ENCODE measurements at regions not wholly inside any gene's neighbourhood (a gene's known extent, or its start where the extent isn't known, plus 50 kb on each side); places are given as distances from the start of the nearest gene placed in this dataset.

DNA sequence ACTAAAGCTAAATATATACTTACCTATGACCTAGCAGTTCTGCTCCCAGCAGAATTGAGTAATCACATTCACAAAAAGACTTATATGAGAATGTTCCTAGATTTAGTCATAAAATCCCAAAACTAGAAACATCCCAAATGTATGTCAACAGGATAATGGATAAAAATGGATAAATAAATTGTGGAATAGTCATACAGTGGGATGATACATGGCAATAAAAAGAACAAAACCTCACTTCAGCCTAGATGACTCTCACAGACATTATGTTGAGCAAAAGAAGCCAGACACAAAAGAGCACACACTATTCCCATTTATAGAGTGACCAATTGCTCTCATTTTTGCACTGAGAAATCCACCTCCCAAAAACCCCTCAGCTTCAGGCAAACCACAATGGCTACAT lies 352.4 kb upstream of the HTR2A start:
- no peak overlapping the region for H4K91ac ChIP-seq (ENCODE audit: low read depth, low read length, poor library complexity)
- no peaks in the 10 kb centered on the region for H3K27me3 ChIP-seq (ENCODE audit: control insufficient read depth in 3 of 3, insufficient read depth in 3 of 3, low read depth in 1 of 3, low read length in 3 of 3)
- no peak overlapping the region for H2AFZ ChIP-seq (ENCODE audit: low read length)
- H3K18ac ChIP-seq (ENCODE audit: low read length), result no peak overlapping the region
- H2BK15ac ChIP-seq (ENCODE audit: low read length), result no peak overlapping the region
- no peak overlapping the region for H3K27ac ChIP-seq (replicated peaks; ENCODE audit: low read length)
- H3K9ac ChIP-seq (ENCODE audit: low read depth, low read length, poor library complexity), result no peak overlapping the region
- H2BK12ac ChIP-seq (ENCODE audit: low read length), result no peak overlapping the region
- no peak for DNase-seq (ENCODE audit: low spot score)
- H3K79me1 ChIP-seq (ENCODE audit: low read depth, low read length), result no peaks in the 10 kb centered on the region
- H3K4me1 ChIP-seq (ENCODE audit: control insufficient read depth in 2 of 2, insufficient read depth in 1 of 2, low read depth in 1 of 2, low read length in 2 of 2), result no peaks in the 10 kb centered on the region
- H2BK5ac ChIP-seq (ENCODE audit: low read length), result no peak overlapping the region
- no peak overlapping the region for H3K14ac ChIP-seq (ENCODE audit: low read length)
- no peak overlapping the region for H3K4me3 ChIP-seq (ENCODE audit: low read length in 2 of 2)
- no peak overlapping the region for H2AK5ac ChIP-seq (ENCODE audit: low read depth, low read length)
- H3K4me2 ChIP-seq (ENCODE audit: insufficient read depth, low read length, poor library complexity, severe bottlenecking), result no peak overlapping the region
- no peak overlapping the region for H4K8ac ChIP-seq (ENCODE audit: low read depth, low read length)
- no peak overlapping the region for H3K23ac ChIP-seq (ENCODE audit: low read depth, low read length, poor library complexity)
- no peak overlapping the region for H3K4ac ChIP-seq (ENCODE audit: low read length)
- H3K36me3 ChIP-seq (replicated peaks in 1 of 2; ENCODE audit: control insufficient read depth in 2 of 2, insufficient read depth in 2 of 2, low read length in 2 of 2), result no peaks in the 10 kb centered on the region
- H2BK120ac ChIP-seq (ENCODE audit: low read depth, low read length), result no peak overlapping the region
- no peaks in the 10 kb centered on the region for H3K9me3 ChIP-seq (replicated peaks in 1 of 2; ENCODE audit: control insufficient read depth in 2 of 2, insufficient read depth in 1 of 2, low read depth in 1 of 2, low read length in 2 of 2)

DNA sequence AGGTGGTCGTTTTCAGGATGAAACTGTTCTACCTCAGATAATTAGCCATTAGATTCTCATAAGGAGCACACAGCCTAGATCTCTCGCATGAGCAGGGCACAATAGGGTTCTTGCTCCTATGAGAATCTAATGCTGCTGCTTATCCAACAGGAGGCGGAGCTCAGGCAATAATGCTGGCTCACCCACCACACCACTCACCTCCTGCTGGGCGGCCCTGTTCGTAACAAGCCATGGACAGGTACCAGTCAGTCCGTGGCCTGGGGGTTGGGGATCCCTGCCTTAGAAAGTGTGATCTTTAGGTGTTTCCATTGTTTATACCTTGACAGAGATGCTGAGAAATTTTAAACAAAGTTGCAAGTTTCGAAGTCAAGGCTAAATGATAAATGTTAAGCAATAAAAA lies 344.6 kb upstream of the HTR2A start:
- Histone ChIP-seq H4K8ac (ENCODE audit: low read depth, low read length) (no peak overlapping the region), H3K9me3 (replicated peaks in 1 of 2; ENCODE audit: control insufficient read depth in 2 of 2, insufficient read depth in 1 of 2, low read depth in 1 of 2, low read length in 2 of 2) (no peaks in the 10 kb centered on the region), H3K36me3 (replicated peaks in 1 of 2; ENCODE audit: control insufficient read depth in 2 of 2, insufficient read depth in 2 of 2, low read length in 2 of 2) (no peaks in the 10 kb centered on the region), H3K79me1 (ENCODE audit: low read depth, low read length) (no peaks in the 10 kb centered on the region), H2BK120ac (ENCODE audit: low read depth, low read length) (no peak overlapping the region), H3K23ac (ENCODE audit: low read depth, low read length, poor library complexity) (no peak overlapping the region), H3K4ac (ENCODE audit: low read length) (no peak overlapping the region), H2BK15ac (ENCODE audit: low read length) (no peak overlapping the region), H2BK12ac (ENCODE audit: low read length) (no peak overlapping the region), H2BK5ac (ENCODE audit: low read length) (no peak overlapping the region), H3K18ac (ENCODE audit: low read length) (no peak overlapping the region), H3K14ac (ENCODE audit: low read length) (no peak overlapping the region), H3K27me3 (ENCODE audit: control insufficient read depth in 3 of 3, insufficient read depth in 3 of 3, low read depth in 1 of 3, low read length in 3 of 3) (no peaks in the 10 kb centered on the region), H3K4me1 (ENCODE audit: control insufficient read depth in 2 of 2, insufficient read depth in 1 of 2, low read depth in 1 of 2, low read length in 2 of 2) (no peaks in the 10 kb centered on the region), H4K91ac (ENCODE audit: low read depth, low read length, poor library complexity) (no peak overlapping the region), H3K4me2 (ENCODE audit: insufficient read depth, low read length, poor library complexity, severe bottlenecking) (no peak overlapping the region), H2AFZ (ENCODE audit: low read length) (no peak overlapping the region), H3K4me3 (ENCODE audit: low read length in 2 of 2) (no peak overlapping the region), H2AK5ac (ENCODE audit: low read depth, low read length) (no peak overlapping the region), H3K27ac (replicated peaks; ENCODE audit: low read length) (no peak overlapping the region), H3K9ac (ENCODE audit: low read depth, low read length, poor library complexity) (no peak overlapping the region)
- no CpG with 5 or more reads among the region's 7 CpGs for WGBS, 2 donors (ENCODE audit: extremely low coverage in 2 of 2, insufficient read length in 2 of 2, insufficient replicate concordance in 1 of 2)
- DNase-seq (ENCODE audit: low spot score), result no peak

DNA sequence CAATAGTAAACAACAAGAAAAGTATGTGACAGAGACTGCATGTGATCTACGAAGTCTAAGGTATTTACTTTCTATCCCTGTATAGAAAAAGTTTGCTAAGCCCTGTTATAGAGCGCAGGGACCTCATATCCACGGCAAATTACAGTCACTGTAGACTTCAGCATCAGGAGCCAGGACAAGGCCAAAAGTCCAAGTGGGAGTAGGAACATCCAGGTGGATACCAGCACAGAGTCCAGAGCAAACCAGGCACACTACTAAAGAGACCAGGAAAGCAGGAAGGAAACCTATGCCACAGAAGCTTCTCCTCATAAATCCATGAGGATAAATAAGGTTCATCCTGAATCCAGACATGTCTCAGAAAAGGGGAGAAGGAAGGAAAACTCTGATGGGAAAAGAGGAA lies 342.2 kb upstream of the HTR2A start:
- no CpG with 5 or more reads among the region's 3 CpGs for WGBS, 2 donors (ENCODE audit: extremely low coverage in 2 of 2, insufficient read length in 2 of 2, insufficient replicate concordance in 1 of 2)
- Histone ChIP-seq H2BK5ac (ENCODE audit: low read length) (no peak overlapping the region), H4K8ac (ENCODE audit: low read depth, low read length) (no peak overlapping the region), H4K91ac (ENCODE audit: low read depth, low read length, poor library complexity) (no peak overlapping the region), H3K4me3 (ENCODE audit: low read length in 2 of 2) (no peak overlapping the region), H2BK15ac (ENCODE audit: low read length) (no peak overlapping the region), H2BK120ac (ENCODE audit: low read depth, low read length) (no peak overlapping the region), H3K14ac (ENCODE audit: low read length) (no peak overlapping the region), H3K36me3 (replicated peaks in 1 of 2; ENCODE audit: control insufficient read depth in 2 of 2, insufficient read depth in 2 of 2, low read length in 2 of 2) (no peaks in the 10 kb centered on the region), H2AK5ac (ENCODE audit: low read depth, low read length) (no peak overlapping the region), H3K23ac (ENCODE audit: low read depth, low read length, poor library complexity) (no peak overlapping the region), H3K27ac (replicated peaks; ENCODE audit: low read length) (no peak overlapping the region), H2AFZ (ENCODE audit: low read length) (no peak overlapping the region), H3K27me3 (ENCODE audit: control insufficient read depth in 3 of 3, insufficient read depth in 3 of 3, low read depth in 1 of 3, low read length in 3 of 3) (no peaks in the 10 kb centered on the region), H3K4ac (ENCODE audit: low read length) (no peak overlapping the region), H3K4me1 (ENCODE audit: control insufficient read depth in 2 of 2, insufficient read depth in 1 of 2, low read depth in 1 of 2, low read length in 2 of 2) (no peaks in the 10 kb centered on the region), H3K18ac (ENCODE audit: low read length) (no peak overlapping the region), H2BK12ac (ENCODE audit: low read length) (no peak overlapping the region), H3K79me1 (ENCODE audit: low read depth, low read length) (no peaks in the 10 kb centered on the region), H3K9ac (ENCODE audit: low read depth, low read length, poor library complexity) (no peak overlapping the region), H3K9me3 (replicated peaks in 1 of 2; ENCODE audit: control insufficient read depth in 2 of 2, insufficient read depth in 1 of 2, low read depth in 1 of 2, low read length in 2 of 2) (no peaks in the 10 kb centered on the region), H3K4me2 (ENCODE audit: insufficient read depth, low read length, poor library complexity, severe bottlenecking) (no peak overlapping the region)
- DNase-seq (ENCODE audit: low spot score), result no peak

DNA sequence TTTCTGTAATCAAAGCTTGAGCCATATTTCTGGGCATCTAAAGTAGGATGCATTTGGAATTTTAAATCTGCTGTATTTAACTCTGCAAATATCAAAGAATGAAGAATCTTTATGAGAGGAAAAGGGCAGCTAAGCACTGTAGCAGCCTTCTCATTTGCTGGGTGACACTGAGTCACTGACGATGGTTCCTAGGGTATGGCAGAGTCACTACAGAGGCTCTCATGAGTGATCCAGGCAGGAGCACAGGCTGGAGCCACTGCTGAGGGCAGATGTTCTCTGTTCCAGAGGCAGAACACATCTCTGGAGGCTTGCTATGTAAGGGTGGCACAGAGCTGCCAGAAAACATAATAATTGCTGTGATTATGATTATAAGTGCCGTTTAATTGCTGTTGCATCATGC lies 340.7 kb upstream of the HTR2A start:
- no peak overlapping the region for H2AK5ac ChIP-seq (ENCODE audit: low read depth, low read length)
- no peak overlapping the region for H2BK15ac ChIP-seq (ENCODE audit: low read length)
- H3K27me3 ChIP-seq (ENCODE audit: control insufficient read depth in 3 of 3, insufficient read depth in 3 of 3, low read depth in 1 of 3, low read length in 3 of 3), result no peaks in the 10 kb centered on the region
- H3K27ac ChIP-seq (replicated peaks; ENCODE audit: low read length), result no peak overlapping the region
- no peak overlapping the region for H4K91ac ChIP-seq (ENCODE audit: low read depth, low read length, poor library complexity)
- H3K9ac ChIP-seq (ENCODE audit: low read depth, low read length, poor library complexity), result no peak overlapping the region
- no peak overlapping the region for H3K4me2 ChIP-seq (ENCODE audit: insufficient read depth, low read length, poor library complexity, severe bottlenecking)
- H2BK5ac ChIP-seq (ENCODE audit: low read length), result no peak overlapping the region
- WGBS, 2 donors (ENCODE audit: extremely low coverage in 2 of 2, insufficient read length in 2 of 2, insufficient replicate concordance in 1 of 2), result no CpG with 5 or more reads among the region's 2 CpGs
- no peak for DNase-seq (ENCODE audit: low spot score)
- H3K79me1 ChIP-seq (ENCODE audit: low read depth, low read length), result no peaks in the 10 kb centered on the region
- no peak overlapping the region for H3K4ac ChIP-seq (ENCODE audit: low read length)
- H2BK12ac ChIP-seq (ENCODE audit: low read length), result no peak overlapping the region
- H2AFZ ChIP-seq (ENCODE audit: low read length), result no peak overlapping the region
- no peak overlapping the region for H2BK120ac ChIP-seq (ENCODE audit: low read depth, low read length)
- no peak overlapping the region for H3K4me3 ChIP-seq (ENCODE audit: low read length in 2 of 2)
- no peaks in the 10 kb centered on the region for H3K36me3 ChIP-seq (replicated peaks in 1 of 2; ENCODE audit: control insufficient read depth in 2 of 2, insufficient read depth in 2 of 2, low read length in 2 of 2)
- H3K23ac ChIP-seq (ENCODE audit: low read depth, low read length, poor library complexity), result no peak overlapping the region
- no peak overlapping the region for H3K18ac ChIP-seq (ENCODE audit: low read length)
- H3K4me1 ChIP-seq (ENCODE audit: control insufficient read depth in 2 of 2, insufficient read depth in 1 of 2, low read depth in 1 of 2, low read length in 2 of 2), result no peaks in the 10 kb centered on the region
- H4K8ac ChIP-seq (ENCODE audit: low read depth, low read length), result no peak overlapping the region
- no peak overlapping the region for H3K14ac ChIP-seq (ENCODE audit: low read length)
- no peaks in the 10 kb centered on the region for H3K9me3 ChIP-seq (replicated peaks in 1 of 2; ENCODE audit: control insufficient read depth in 2 of 2, insufficient read depth in 1 of 2, low read depth in 1 of 2, low read length in 2 of 2)
